ENCODE measurements at regions not wholly inside any gene's neighbourhood (a gene's known extent, or its start where the extent isn't known, plus 50 kb on each side); places are given as distances from the start of the nearest gene placed in this dataset.

GRCh38 chr9:32698706-32699277 is 63.3 kb upstream of the TAF1L start:
- no peak for DNase-seq

DNA sequence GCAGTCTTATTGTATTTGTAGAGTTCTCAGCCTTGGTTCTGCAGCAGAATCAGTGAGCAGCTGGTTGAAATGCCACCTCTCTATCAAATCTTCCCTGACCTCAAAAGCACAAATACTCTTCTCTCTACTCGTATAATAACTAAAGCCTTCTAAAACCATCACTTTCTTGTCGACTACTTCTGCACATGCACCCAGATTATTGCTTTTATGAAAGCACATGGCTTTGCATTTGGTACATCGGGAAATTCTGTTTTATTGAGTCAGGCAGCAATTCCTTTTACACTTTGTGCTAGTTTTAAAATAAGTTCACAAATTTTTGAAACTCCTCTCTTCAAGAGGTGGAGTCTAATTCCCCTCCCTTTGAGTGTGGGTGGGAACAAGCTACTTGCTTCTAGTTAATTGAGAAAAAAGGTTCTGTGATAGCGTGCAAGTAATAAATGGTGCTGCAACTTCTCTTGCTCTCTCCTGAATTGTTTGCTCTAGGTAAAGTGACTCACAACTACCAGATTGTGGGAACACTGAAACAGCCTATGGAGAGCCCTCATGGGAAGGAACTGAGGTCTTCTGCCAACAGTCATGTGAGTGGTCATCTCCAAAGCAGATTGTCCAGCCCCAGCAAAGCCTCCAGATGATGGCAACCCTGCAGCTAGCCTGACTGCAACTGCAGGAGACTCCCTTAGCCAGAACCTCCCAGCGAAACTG is 66.0 kb upstream of the TAF1L start:
- DNase-seq: no peak

DNA sequence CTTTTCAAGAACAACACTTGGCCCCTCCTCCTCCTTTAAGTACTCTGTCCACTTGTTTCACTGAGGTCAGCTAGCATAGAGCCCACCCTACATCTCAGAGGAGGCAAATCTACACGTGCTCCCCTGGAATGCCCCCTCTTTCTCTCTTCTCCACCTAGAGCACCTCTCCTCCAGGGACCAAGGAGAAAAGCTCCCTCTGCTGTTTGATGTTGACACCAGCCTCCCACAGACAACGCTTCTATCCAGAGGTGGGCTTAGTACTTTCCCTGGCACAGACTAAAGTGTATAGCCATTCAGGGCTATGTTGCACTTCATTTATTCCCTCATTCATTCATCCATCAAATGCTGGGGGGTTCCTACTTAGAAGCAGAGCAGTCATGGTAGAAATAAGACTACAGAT is 68.2 kb upstream of the TAF1L start:
- no peak for DNase-seq

DNA sequence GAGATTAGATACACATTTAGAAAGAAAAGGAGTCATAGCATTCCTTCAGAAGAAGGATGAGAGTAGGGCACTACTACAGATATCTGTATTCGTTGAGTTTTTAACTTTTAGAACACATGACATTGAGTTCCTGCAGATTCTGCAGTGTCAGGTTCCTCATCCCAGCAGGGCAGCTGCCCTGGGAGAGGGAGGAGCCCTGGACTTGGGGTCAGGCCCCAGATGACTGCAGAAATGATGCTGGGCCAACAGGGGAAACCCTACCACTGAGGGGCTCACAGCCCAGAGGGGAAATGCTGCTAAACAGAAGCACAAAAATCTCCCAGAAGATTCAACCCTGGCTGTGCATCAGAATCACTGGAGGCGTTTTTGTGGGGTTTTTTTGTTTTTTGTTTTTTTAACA is 68.9 kb upstream of the TAF1L start:
- no peak for DNase-seq

DNA sequence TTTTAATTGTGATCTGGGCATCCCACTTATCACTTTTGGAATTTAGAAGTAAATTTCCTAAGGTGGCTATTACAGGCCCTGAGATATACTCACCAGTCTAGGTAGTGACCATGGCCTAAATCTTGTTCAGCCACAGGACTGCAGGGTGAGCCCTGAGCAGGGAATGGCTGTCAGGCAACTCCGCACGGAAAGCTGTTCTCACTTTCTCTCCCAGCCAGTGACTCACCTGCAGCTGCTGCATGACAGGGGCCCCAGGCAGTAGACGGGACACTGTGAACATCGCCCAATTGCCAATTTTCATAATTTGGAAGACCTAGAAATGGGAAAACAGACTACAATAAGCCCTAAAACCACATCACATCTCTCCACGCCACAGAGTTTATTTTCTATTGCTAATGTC is 69.6 kb upstream of the TAF1L start:
- DNase-seq: no peak

DNA sequence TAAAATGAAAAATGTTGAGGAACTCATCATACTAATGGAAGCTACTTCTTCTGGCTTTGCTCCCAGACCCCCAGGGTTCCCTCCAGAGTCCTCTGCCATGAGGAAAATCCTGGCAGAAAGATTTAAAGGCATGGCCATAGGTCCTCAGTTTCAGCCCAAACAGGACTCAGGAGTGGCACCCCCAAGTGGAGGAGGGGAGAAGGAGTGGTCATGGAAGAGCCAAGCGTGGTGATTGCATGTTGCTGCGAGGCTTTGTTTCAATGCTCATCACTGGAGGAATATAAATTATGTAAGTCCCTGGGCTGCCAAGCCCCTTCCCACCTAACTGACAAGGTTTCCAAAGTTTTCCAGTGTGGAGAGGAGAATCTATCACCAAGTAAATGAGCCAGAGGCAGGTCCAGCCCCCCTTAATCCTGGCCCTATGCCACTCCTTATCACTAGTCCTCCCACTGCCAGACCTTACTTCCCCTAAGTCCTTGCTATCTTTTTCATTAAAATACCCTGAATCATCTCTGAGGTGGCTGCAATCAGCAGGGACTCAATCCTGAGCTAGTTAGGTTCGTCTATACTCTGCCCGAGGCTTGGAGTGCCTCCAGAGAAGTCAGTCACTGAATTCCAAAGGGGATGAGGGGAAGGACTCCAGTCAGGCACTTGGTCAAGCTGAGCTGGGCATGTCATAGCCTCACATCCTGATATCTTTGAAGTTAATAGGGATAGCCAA is 70.7 kb upstream of the TAF1L start:
- no peak for DNase-seq

GRCh38 chr9:32706725-32707100 is 71.2 kb upstream of the TAF1L start:
- no peak for DNase-seq

- DNase-seq: no peak
Observed at GRCh38 chr9:32707326-32707725, 71.9 kb upstream of the TAF1L start.

DNA sequence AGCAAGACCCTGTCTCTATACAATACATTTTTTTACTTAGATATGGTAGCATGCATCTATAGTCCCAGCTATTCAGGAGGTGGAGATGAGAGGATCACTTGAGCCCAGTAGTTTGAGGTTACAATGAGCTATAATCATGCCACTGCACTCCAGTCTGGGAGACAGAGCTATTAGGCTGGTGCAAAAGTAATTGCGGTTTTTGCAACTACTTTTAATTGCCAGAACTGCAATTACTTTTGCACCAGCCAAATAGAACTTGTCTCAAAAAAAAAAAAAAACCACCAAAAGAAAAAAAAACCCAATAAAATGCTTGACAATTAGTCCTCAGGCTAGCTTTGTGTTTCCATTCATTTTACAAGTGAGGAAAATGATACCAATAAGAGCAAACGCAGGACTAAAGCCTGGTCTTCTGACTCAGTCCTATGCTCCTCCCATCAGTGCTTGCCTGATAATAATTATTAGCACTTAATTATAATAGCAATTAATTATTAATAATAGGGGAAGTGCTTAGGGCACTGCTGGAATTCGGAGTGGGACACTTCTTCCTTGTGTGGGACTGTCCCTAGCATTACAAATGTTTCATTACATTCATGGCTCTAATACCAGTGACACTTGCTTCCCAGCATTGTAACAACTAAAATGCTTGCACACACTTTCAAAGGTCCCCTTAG is 73.1 kb upstream of the TAF1L start:
- DNase-seq: no peak

DNA sequence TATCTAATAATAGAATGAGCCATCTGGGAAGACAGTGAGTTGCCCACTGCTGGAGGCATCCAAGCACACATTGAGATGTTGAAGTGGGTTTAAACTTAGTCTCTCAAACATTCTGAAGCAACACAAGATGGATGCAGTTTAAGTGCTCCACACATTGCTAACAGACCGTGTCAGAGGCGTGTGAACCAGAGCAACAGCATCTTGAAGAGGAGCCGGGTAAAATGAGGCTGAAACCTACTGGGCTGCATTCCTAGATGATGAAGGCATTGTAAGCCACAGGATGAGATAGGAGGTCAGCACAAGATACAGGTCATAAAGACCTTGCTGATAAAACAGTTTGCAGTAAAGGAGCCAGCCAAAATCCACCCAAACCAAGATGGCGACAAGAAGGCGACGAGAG is 73.5 kb upstream of the TMEM215 start:
- no peak for DNase-seq

GRCh38 chr9:32716425-32716824 is 66.9 kb upstream of the TMEM215 start:
- no peak for DNase-seq

DNA sequence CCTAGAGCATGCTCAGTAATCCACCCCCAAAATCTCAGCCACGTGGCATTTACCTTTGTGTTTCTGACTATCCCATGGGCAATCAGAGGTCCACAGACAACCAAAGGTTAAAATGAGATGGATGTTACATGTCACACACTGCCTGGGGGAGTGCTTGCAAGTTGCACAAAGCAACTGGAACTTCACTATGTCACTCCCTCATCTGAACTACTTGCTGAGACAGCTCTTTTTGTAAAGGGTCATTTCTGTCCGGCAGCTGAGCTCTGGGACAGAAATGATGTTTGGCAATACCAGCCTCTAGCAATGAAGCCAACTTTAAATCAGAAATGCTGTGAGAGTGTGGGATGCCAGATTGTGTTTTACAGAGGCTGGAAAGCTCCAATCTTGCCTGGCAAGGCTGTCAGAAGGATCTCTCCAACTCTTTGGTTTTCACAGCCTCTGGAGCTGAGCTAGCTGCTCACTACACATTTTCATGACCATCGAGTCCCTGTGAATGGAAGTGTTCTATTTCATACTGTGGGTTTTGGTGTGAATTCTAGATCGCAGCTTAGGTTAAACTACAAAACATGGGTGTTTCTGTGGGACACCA is 66.3 kb upstream of the TMEM215 start:
- no peak for DNase-seq

DNA sequence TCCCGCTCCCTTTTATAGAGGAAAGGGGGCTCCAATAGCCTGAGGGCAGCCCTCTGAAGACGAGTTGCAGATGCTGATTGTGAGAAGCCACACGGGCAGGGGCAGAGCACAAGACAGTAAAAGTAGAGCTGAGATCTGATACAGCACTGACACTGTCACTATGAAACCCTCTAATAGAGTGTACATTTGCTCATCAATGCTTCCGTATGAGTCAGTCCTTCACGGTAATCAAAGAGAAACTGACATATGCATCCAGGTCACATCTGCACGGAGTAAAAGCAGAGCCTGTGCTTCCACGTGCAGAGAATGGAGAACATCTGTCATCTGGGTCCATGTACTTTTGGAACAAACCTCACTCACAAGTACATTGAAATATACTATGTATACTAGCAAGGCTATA is 60.6 kb upstream of the TMEM215 start:
- peak; percentile 2 for DNase-seq

DNA sequence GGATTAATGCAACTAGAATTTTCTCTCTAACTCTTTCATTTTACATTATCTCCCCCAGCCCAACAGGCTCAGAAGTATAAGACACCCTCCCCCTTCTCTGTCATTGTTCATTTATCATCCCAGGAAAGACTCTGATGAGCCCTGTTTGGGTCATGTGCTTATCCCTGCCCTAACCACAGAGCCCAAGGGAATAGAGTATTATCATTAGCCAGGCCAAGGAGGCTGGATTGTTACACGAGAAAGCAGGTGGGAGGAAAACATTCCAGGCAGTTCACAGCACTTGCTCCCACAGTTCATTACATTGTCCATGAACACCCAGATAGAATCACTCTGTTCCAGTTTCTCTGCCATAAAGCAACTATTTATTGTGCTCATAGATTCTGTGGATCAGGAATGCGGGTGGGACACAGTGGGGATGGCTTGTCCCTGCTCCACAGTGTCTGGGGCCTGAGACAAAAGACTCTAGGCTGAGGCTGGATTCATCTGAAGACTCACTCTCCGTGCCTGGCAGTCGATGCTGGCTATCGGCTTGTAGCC is 59.5 kb upstream of the TMEM215 start:
- DNase-seq: no peak

- no peak for DNase-seq
Observed at GRCh38 chr9:32725066-32725860, 58.1 kb upstream of the TMEM215 start.

GRCh38 chr9:32728181-32728580 is 55.2 kb upstream of the TMEM215 start:
- no peak for DNase-seq
